WTC11 (cell line): ENCODE measurements at regions not wholly inside any gene's neighbourhood (a gene's known extent, or its start where the extent isn't known, plus 50 kb on each side); places are given as distances from the start of the nearest gene placed in this dataset.
"Not testable (repeated sequence)": the region's sequence is repeated elsewhere in the genome, so short reads cannot be mapped to it uniquely, and the experiment has no call there.

Source experiments
- CTCF ChIP-seq: fragments of 200-600 bp; IDR thresholded peaks from 2 replicates; pipeline ENCODE4 v1.8.0; 2022; ENCODE audit warnings: antibody characterized with exemption
- E2F4 ChIP-seq: sonication (generic); formaldehyde crosslinking; IDR thresholded peaks from 2 replicates; pipeline ENCODE4 v1.8.1; 2022; ENCODE audit warnings: low read depth, mild to moderate bottlenecking, moderate library complexity, missing genetic modification reagents, borderline replicate concordance
- SMAD3 ChIP-seq: sonication (generic); formaldehyde crosslinking; IDR thresholded peaks from 2 replicates; pipeline ENCODE4 v1.8.0; 2022; ENCODE audit warnings: missing genetic modification reagents, mild to moderate bottlenecking, borderline replicate concordance
- TEAD1 ChIP-seq: sonication (generic); formaldehyde crosslinking; IDR thresholded peaks from 2 replicates; pipeline ENCODE4 v1.8.0; 2022; ENCODE audit warnings: mild to moderate bottlenecking, missing genetic modification reagents
- ZNF317 ChIP-seq: sonication (generic); formaldehyde crosslinking; IDR thresholded peaks from 2 replicates; pipeline ENCODE4 v1.8.1; 2023; ENCODE audit warnings: low read depth, mild to moderate bottlenecking, moderate library complexity, missing genetic modification reagents, borderline replicate concordance
- TF ChIP-seq, protein P1 (sequence below): sonication (generic); formaldehyde crosslinking; IDR thresholded peaks from 2 replicates; pipeline ENCODE4 v1.8.0; 2022; ENCODE audit warnings: mild to moderate bottlenecking, missing genetic modification reagents

DNA sequence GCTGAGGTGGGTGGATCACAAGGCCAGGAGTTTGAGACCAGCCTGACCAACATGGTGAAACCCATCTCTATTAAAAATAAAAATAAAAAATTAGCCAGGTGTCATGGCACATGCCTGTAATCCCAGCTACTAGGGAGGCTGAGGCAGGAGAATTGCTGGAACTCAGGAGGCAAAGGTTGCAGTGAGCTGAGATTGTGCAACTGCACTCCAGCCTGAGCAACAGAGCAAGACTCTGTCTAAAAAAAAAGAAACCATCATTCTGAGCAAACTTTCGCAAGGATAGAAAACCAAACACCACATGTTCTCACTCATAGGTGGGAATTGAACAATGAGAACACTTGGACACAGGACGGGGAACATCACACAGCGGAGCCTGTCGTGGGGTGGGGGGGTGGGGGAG, 126.4 kb downstream of the MPP7 start:
- TF ChIP-seq ZNF317 (CRISPR knock-in tag); SMAD3 (CRISPR knock-in tag); TEAD1 (CRISPR knock-in tag); CTCF; E2F4 (CRISPR knock-in tag): not testable (repeated sequence)
- TF ChIP-seq, protein P1, sequence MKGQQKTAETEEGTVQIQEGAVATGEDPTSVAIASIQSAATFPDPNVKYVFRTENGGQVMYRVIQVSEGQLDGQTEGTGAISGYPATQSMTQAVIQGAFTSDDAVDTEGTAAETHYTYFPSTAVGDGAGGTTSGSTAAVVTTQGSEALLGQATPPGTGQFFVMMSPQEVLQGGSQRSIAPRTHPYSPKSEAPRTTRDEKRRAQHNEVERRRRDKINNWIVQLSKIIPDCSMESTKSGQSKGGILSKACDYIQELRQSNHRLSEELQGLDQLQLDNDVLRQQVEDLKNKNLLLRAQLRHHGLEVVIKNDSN (CRISPR knock-in tag), result not testable (repeated sequence)
